ENCODE measurements at regions not wholly inside any gene's neighbourhood (a gene's known extent, or its start where the extent isn't known, plus 50 kb on each side); places are given as distances from the start of the nearest gene placed in this dataset.

- H3K4me2 ChIP-seq (ENCODE audit: insufficient read depth, low read length): no peak overlapping the region
- H3K9me1 ChIP-seq (ENCODE audit: control insufficient read depth, insufficient read depth, low read length): no peaks in the 10 kb centered on the region
- DNase-seq (ENCODE audit: extremely low read depth in 1 of 4, low spot score in 3 of 4) (no peak), ATAC-seq (no peak), FAIRE-seq (no peak)
- peaks cover 0 to 4% of the 10 kb centered on the region in 2 experiments; a peak in 2 of 5 replicates for H3K4me1 ChIP-seq (replicated peaks in 1 of 2; ENCODE audit: control insufficient read depth in 2 of 2, insufficient read depth in 2 of 2, low read length in 2 of 2)
- intact Hi-C loops (cut with micrococcal nuclease): no loop called here
- peaks cover 0 to 18% of the 10 kb centered on the region in 2 experiments; a peak in 2 of 5 replicates for H3K27me3 ChIP-seq (ENCODE audit: control insufficient read depth in 2 of 2, insufficient read depth in 2 of 2, low read length in 2 of 2)
- WGBS (ENCODE audit: insufficient coverage, low coverage, missing lambda C conversion rate): 31% methylated on average over 2 of the region's 2 CpGs
- H4K20me1 ChIP-seq (replicated peaks; ENCODE audit: control insufficient read depth, insufficient read depth, low read length): no peaks in the 10 kb centered on the region
- ChIA-PET CTCF (ENCODE audit: low intra/inter-chr PET ratio) (no interaction called here), POLR2A (interaction anchor here (0.6 kb wide), 1 partner anchor 1438 kb away, joined by 3 read pairs; no protein-coding TSS in a partner anchor)
- H3K27ac ChIP-seq (ENCODE audit: extremely low read depth, low read depth, low read length): no peak overlapping the region
- H3K79me2 ChIP-seq (ENCODE audit: control insufficient read depth, insufficient read depth, low read length): no peaks in the 10 kb centered on the region
- no TSS peak for BruUV-seq (replicated peaks)
- no peak overlapping the region for H3K4me3 ChIP-seq
- in situ Hi-C loops (cut with MboI): no loop called here
- H3K9ac ChIP-seq (ENCODE audit: insufficient read depth in 1 of 2, low read depth in 2 of 2, low read length in 2 of 2): no peak overlapping the region
- no peaks in the 10 kb centered on the region for H3K9me3 ChIP-seq (replicated peaks; ENCODE audit: control insufficient read depth, insufficient read depth, low read depth, low read length)
- H3K36me3 ChIP-seq (ENCODE audit: control insufficient read depth, insufficient read depth, low read length): no peaks in the 10 kb centered on the region
- H2AFZ ChIP-seq (ENCODE audit: low read depth, low read length): no peak overlapping the region
- TF ChIP-seq JUNB (CRISPR knock-in tag; conservative IDR thresholded peaks at IDR 0.05) (no peak), ZNF76 (CRISPR knock-in tag; IDR thresholded peaks at IDR 0.05; ENCODE audit: borderline replicate concordance) (no peak), SAFB (IDR thresholded peaks at IDR 0.05; ENCODE audit: borderline replicate concordance, low read depth, low read length) (no peak), KLF13 (tag; IDR thresholded peaks at IDR 0.05; ENCODE audit: borderline replicate concordance, low read depth) (no peak), BRF1 (IDR thresholded peaks at IDR 0.05; ENCODE audit: borderline replicate concordance, extremely low read depth, insufficient read length) (no peak), CBX8 (IDR thresholded peaks at IDR 0.05; ENCODE audit: borderline replicate concordance, extremely low read depth, low read depth, low read length, poor library complexity, severe bottlenecking) (no peak), HNRNPLL (IDR thresholded peaks at IDR 0.05; ENCODE audit: low read depth, low read length, poor library complexity, severe bottlenecking) (no peak), PCBP1 (IDR thresholded peaks at IDR 0.05; ENCODE audit: low read depth, low read length, poor library complexity, severe bottlenecking) (no peak), ARID3A (IDR thresholded peaks at IDR 0.05; ENCODE audit: borderline replicate concordance, low read depth, low read length) (no peak), C11orf30 (IDR thresholded peaks at IDR 0.05; ENCODE audit: low read depth) (no peak), NR2C1 (IDR thresholded peaks at IDR 0.05) (no peak), NR2C1 (tag; IDR thresholded peaks at IDR 0.05) (no peak), HNRNPUL1 (IDR thresholded peaks at IDR 0.05; ENCODE audit: low read length) (no peak), HDAC1 (IDR thresholded peaks at IDR 0.05) (no peak), FOXP1 (CRISPR knock-in tag; IDR thresholded peaks at IDR 0.05) (no peak), MAFG (tag; conservative IDR thresholded peaks at IDR 0.05) (no peak), GATAD2B (IDR thresholded peaks at IDR 0.05; ENCODE audit: borderline replicate concordance) (no peak), MITF (IDR thresholded peaks at IDR 0.05) (no peak)
Measured at GRCh38 chr11:13076961-13077360, 67.8 kb downstream of the RASSF10 start.
